HepG2 (cell line): ENCODE measurements at regions not wholly inside any gene's neighbourhood (a gene's known extent, or its start where the extent isn't known, plus 50 kb on each side); places are given as distances from the start of the nearest gene placed in this dataset.

Experiments used
- E2F1 ChIP-seq: sonication (generic); formaldehyde crosslinking; IDR thresholded peaks from 2 replicates; pipeline ENCODE4 v1.5.0; 2020; ENCODE audit warnings: missing genetic modification reagents
- STAT6 ChIP-seq: sonication (generic); formaldehyde crosslinking; IDR thresholded peaks from 2 replicates; pipeline ENCODE4 v1.4.0; 2020; ENCODE audit warnings: missing genetic modification reagents, mild to moderate bottlenecking, borderline replicate concordance
- ZBTB38 ChIP-seq: sonication (generic); formaldehyde crosslinking; IDR thresholded peaks from 2 replicates; pipeline ENCODE4 v1.5.1; 2020; ENCODE audit warnings: mild to moderate bottlenecking, missing genetic modification reagents
- ZNF274 ChIP-seq: sonication (generic); formaldehyde crosslinking; IDR thresholded peaks from 2 replicates; pipeline ENCODE4 v1.5.1; 2020; ENCODE audit warnings: mild to moderate bottlenecking, missing genetic modification reagents
- ZNF7 ChIP-seq: IDR thresholded peaks from 2 replicates; pipeline ENCODE4 v1.6.1; 2016; ENCODE audit warnings: missing biosample characterization, missing genetic modification reagents

DNA sequence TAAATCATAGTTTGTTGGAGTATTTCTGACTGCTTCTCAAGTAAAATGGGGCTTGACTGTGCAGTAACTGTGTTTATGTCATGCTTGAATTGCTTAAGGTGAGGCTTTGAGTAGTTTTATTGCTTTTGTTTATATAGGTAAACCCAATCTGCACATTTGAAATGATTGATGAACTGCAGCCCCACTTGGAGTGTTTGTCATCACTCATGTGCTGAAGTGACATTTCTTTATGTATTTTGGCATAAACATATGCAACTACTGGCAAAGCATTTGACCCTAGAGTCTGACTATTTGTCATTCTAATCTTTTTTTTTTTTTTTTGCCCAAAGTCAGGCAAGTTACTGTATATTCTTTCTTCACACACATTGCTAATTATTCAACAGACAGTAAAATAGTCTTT lies 491.4 kb upstream of the POU3F2 start:
- no peak for TF ChIP-seq ZNF7
- TF ChIP-seq ZBTB38 (CRISPR knock-in tag), result no peak
- no peak for TF ChIP-seq ZNF274 (CRISPR knock-in tag)
- TF ChIP-seq STAT6 (CRISPR knock-in tag), result no peak
- TF ChIP-seq E2F1, result no peak
